Mesothelial cell of epicardium (in vitro differentiated cells): ENCODE measurements at regions not wholly inside any gene's neighbourhood (a gene's known extent, or its start where the extent isn't known, plus 50 kb on each side); places are given as distances from the start of the nearest gene placed in this dataset.

Source experiments
- DNase-seq, 2 experiments: peaks; one replicate each; pipeline ENCODE4 v3.0.0; 2021; ENCODE audit warnings: low spot score in 2 of 2; ENCODE audit not compliant: unreplicated experiment in 2 of 2
- H3K27ac Mint-ChIP-seq: 2 replicates; pipeline ENCODE4 v1.8.0; 2021; ENCODE audit warnings: mixed read lengths
- H3K27me3 Mint-ChIP-seq: 2 replicates; pipeline ENCODE4 v1.8.0; 2021; ENCODE audit warnings: low read depth, mixed read lengths
- H3K36me3 Mint-ChIP-seq: 2 replicates; pipeline ENCODE4 v1.8.0; 2021; ENCODE audit warnings: mixed read lengths
- H3K4me1 Mint-ChIP-seq: 2 replicates; pipeline ENCODE4 v1.8.0; 2021; ENCODE audit warnings: mixed read lengths
- H3K4me3 Mint-ChIP-seq: 2 replicates; pipeline ENCODE4 v1.8.0; 2021; ENCODE audit warnings: mild to moderate bottlenecking, moderate library complexity, mixed read lengths
- H3K9me3 Mint-ChIP-seq: 2 replicates; pipeline ENCODE4 v1.8.0; 2021; ENCODE audit warnings: mixed read lengths
- CTCF ChIP-seq: fragments of 200-600 bp; sonication (generic); IDR thresholded peaks from one replicate; pipeline ENCODE4 v1.5.0; 2021; ENCODE audit warnings: antibody characterized with exemption; ENCODE audit not compliant: unreplicated experiment

DNA sequence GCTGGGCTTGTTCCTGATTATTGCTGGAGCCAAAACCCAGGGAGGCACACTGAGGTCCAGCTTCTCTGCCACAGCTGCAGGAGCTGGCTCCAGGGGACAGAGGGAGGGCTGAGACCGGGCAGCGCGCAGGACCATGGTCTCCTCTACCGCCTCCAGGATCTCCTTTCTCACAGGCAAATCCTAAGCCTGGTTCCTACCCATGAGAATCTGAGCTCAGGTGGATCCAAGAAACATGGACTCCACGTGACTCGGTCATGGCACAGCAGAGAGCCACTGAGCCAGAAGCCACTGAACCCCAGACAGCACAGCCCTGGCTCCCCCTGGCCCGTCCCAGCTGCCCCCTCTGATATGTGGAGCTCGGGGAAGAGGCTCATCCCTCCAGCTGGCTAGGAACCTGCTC lies 653.4 kb upstream of the ID2 start:
- no peaks in the 10 kb centered on the region for H3K36me3 Mint-ChIP-seq
- no peak overlapping the region for H3K4me3 Mint-ChIP-seq
- TF ChIP-seq CTCF, result no peak
- peaks cover 2% of the 10 kb centered on the region for H3K4me1 Mint-ChIP-seq
- no peak overlapping the region for H3K27ac Mint-ChIP-seq
- no peak for DNase-seq
- H3K9me3 Mint-ChIP-seq, result no peaks in the 10 kb centered on the region
- peaks cover 2% of the 10 kb centered on the region for H3K27me3 Mint-ChIP-seq

DNA sequence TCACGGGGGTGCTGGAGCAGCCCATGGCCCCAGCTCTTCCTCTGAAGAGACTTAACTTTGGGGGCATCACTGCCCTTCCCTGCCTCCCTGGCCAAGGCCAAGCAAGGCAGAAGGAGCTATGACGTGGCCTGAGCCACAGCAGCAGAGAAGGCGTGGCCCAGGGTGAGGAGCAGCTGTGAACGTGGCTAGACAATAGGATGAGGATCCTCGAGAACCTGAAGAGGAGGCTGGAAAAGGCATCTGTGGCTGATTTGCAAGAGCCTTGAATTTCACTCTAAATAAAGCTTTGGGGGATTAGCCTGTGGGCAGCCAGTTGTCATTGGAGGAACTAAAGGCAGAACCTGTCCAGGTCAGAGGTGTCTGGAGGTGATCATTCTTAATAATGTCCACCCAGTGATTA lies 652.9 kb upstream of the ID2 start:
- Mint-ChIP-seq H3K9me3 (no peaks in the 10 kb centered on the region), H3K4me1 (peaks cover 2% of the 10 kb centered on the region), H3K36me3 (no peaks in the 10 kb centered on the region), H3K27me3 (peaks cover 2% of the 10 kb centered on the region), H3K27ac (no peak overlapping the region), H3K4me3 (no peak overlapping the region)
- DNase-seq, result no peak
- TF ChIP-seq CTCF, result no peak

- Mint-ChIP-seq H3K36me3 (no peaks in the 10 kb centered on the region), H3K27ac (no peak overlapping the region), H3K4me1 (peaks cover 2% of the 10 kb centered on the region), H3K4me3 (no peak overlapping the region), H3K27me3 (peaks cover 2% of the 10 kb centered on the region), H3K9me3 (no peaks in the 10 kb centered on the region)
- DNase-seq, result no peak
- TF ChIP-seq CTCF, result no peak
Measured at GRCh38 chr2:8030573-8031303, 651.1 kb upstream of the ID2 start.

DNA sequence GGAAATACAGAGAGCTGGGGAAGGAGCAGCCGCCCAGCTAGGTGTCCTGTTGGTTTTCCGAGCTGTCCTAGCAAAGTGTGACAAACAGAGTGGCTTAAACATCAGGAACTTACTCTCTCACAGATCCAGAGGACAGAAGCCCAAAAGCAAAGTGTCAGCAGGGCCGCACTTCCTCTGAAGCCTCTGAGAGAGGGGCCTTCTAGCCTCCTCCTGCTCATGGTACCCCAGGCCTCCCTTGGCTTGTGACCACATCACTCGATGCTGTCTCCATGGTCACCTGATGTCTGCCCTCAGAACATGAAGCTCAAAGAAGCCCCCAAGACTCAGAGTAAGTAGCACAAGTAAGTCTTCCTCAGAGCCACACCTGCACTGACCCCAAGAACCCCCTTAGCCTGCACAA lies 650.5 kb upstream of the ID2 start:
- DNase-seq, result no peak
- no peaks in the 10 kb centered on the region for H3K36me3 Mint-ChIP-seq
- H3K27ac Mint-ChIP-seq, result no peak overlapping the region
- no peaks in the 10 kb centered on the region for H3K9me3 Mint-ChIP-seq
- no peak overlapping the region for H3K4me3 Mint-ChIP-seq
- no peak for TF ChIP-seq CTCF
- H3K27me3 Mint-ChIP-seq, result peaks cover 2% of the 10 kb centered on the region
- H3K4me1 Mint-ChIP-seq, result peaks cover 2% of the 10 kb centered on the region

GRCh38 chr2:8033546-8034096 lies 648.2 kb upstream of the ID2 start:
- Mint-ChIP-seq H3K27me3 (no peaks in the 10 kb centered on the region), H3K4me1 (peaks cover 2% of the 10 kb centered on the region), H3K9me3 (no peaks in the 10 kb centered on the region), H3K27ac (no peak overlapping the region), H3K4me3 (no peak overlapping the region), H3K36me3 (no peaks in the 10 kb centered on the region)
- TF ChIP-seq CTCF, result no peak
- DNase-seq, result no peak
